CD14-positive monocyte (primary cell): ENCODE measurements at regions not wholly inside any gene's neighbourhood (a gene's known extent, or its start where the extent isn't known, plus 50 kb on each side); places are given as distances from the start of the nearest gene placed in this dataset.

ENCODE experiments used
- DNase-seq, 3 donors: peaks; one replicate each; pipeline ENCODE4 v3.0.0-alpha.2; 2011 to 2022
- H2AFZ ChIP-seq: 2 replicates; pipeline ENCODE4 v1.6.0; 2012; ENCODE audit warnings: mild to moderate bottlenecking, low read depth, low read length, inconsistent platforms; ENCODE audit not compliant: insufficient read depth, poor library complexity, severe bottlenecking
- H3K27ac ChIP-seq, 2 donors: 1 replicate in 1 of 2; 2 replicates in 1 of 2; pipeline ENCODE4 v1.5.1; 2012 to 2013; ENCODE audit warnings: low read length in 2 of 2, control low read depth in 1 of 2, inconsistent platforms in 1 of 2, low read depth in 1 of 2, mild to moderate bottlenecking in 1 of 2
- H3K27me3 ChIP-seq, 2 donors: one replicate each; pipeline versions ENCODE4 v1.6.0 to v1.6.1; 2011 to 2013; ENCODE audit warnings: low read length in 2 of 2; ENCODE audit not compliant: control insufficient read depth in 2 of 2, insufficient read depth in 2 of 2
- H3K36me3 ChIP-seq, 2 donors: replicated peaks in 1 of 2; 1 replicate in 1 of 2; 2 replicates in 1 of 2; pipeline versions ENCODE4 v1.5.1 to v1.6.1; 2012 to 2013; ENCODE audit warnings: low read length in 2 of 2, control low read depth in 1 of 2, inconsistent platforms in 1 of 2, mild to moderate bottlenecking in 1 of 2; ENCODE audit not compliant: insufficient read depth in 2 of 2, control insufficient read depth in 1 of 2
- H3K4me1 ChIP-seq, 2 donors: 1 replicate in 1 of 2; 2 replicates in 1 of 2; pipeline versions ENCODE4 v1.5.1 to v1.6.1; 2012 to 2013; ENCODE audit warnings: low read length in 2 of 2, control low read depth in 1 of 2, inconsistent platforms in 1 of 2, mild to moderate bottlenecking in 1 of 2, moderate library complexity in 1 of 2; ENCODE audit not compliant: insufficient read depth in 2 of 2, control insufficient read depth in 1 of 2
- H3K4me2 ChIP-seq: replicated peaks from 2 replicates; pipeline ENCODE3; 2012; ENCODE audit warnings: low read length, moderate library complexity, mild to moderate bottlenecking; ENCODE audit not compliant: poor library complexity, severe bottlenecking; ENCODE audit errors: extremely low read depth
- H3K4me3 ChIP-seq, 3 experiments: fragments of 200-600 bp in 1 of 3; sonication (generic) in 1 of 3; replicated peaks in 1 of 3; 1 replicate in 2 of 3; 2 replicates in 1 of 3; pipeline ENCODE4 v1.5.1; 2011 to 2013; ENCODE audit warnings: low read length in 3 of 3, mild to moderate bottlenecking in 3 of 3, control low read depth in 2 of 3, low read depth in 2 of 3, inconsistent platforms in 1 of 3, moderate library complexity in 1 of 3
- H3K79me2 ChIP-seq: 2 replicates; pipeline ENCODE4 v1.6.0; 2012; ENCODE audit warnings: mild to moderate bottlenecking, control low read depth, inconsistent platforms, low read length, moderate library complexity; ENCODE audit not compliant: insufficient read depth
- H3K9ac ChIP-seq: 2 replicates; pipeline ENCODE4 v1.6.0; 2017; ENCODE audit warnings: low read length, mild to moderate bottlenecking; ENCODE audit not compliant: insufficient read depth, poor library complexity, severe bottlenecking
- H3K9me3 ChIP-seq, 2 donors: replicated peaks in 1 of 2; 1 replicate in 1 of 2; 2 replicates in 1 of 2; pipeline versions ENCODE4 v1.5.1 to v1.6.1; 2012 to 2013; ENCODE audit warnings: low read length in 2 of 2, control low read depth in 1 of 2; ENCODE audit not compliant: control insufficient read depth in 1 of 2, insufficient read depth in 1 of 2
- H4K20me1 ChIP-seq: 2 replicates; pipeline ENCODE4 v1.6.0; 2012; ENCODE audit warnings: mild to moderate bottlenecking, low read length, control low read depth, moderate library complexity; ENCODE audit not compliant: insufficient read depth
- H3K27ac Mint-ChIP-seq, 7 donors: one replicate each; pipeline ENCODE4 v1.8.0; 2020; ENCODE audit warnings: mild to moderate bottlenecking in 7 of 7, mixed read lengths in 7 of 7, moderate library complexity in 6 of 7, inconsistent platforms in 2 of 7
- H3K27me3 Mint-ChIP-seq, 3 donors: one replicate each; pipeline ENCODE4 v1.8.0; 2021 to 2022; ENCODE audit warnings: low read depth in 3 of 3, mild to moderate bottlenecking in 3 of 3, mixed read lengths in 3 of 3, moderate library complexity in 3 of 3, inconsistent platforms in 1 of 3
- H3K36me3 Mint-ChIP-seq, 2 donors: one replicate each; pipeline ENCODE4 v1.8.0; 2020; ENCODE audit warnings: mixed read lengths in 2 of 2, inconsistent platforms in 1 of 2, mild to moderate bottlenecking in 1 of 2
- H3K4me1 Mint-ChIP-seq: one replicate; pipeline ENCODE4 v1.8.0; 2020; ENCODE audit warnings: mild to moderate bottlenecking, mixed read lengths
- H3K4me3 Mint-ChIP-seq, 2 donors: one replicate each; pipeline ENCODE4 v1.8.0; 2020; ENCODE audit warnings: mild to moderate bottlenecking in 2 of 2, mixed read lengths in 2 of 2, moderate library complexity in 1 of 2
- H3K9me3 Mint-ChIP-seq, 7 donors: one replicate each; pipeline ENCODE4 v1.8.0; 2020 to 2022; ENCODE audit warnings: mixed read lengths in 7 of 7, mild to moderate bottlenecking in 6 of 7, moderate library complexity in 6 of 7, inconsistent platforms in 2 of 7
- CTCF ChIP-seq: fragments of 200-600 bp; IDR thresholded peaks from one replicate; pipeline ENCODE4 v1.8.0; 2022; ENCODE audit warnings: antibody characterized with exemption, mild to moderate bottlenecking
- WGBS: methylation state at CpG from one replicate; pipeline ENCODE4 v1.1.5; 2013; ENCODE audit warnings: missing lambda C conversion rate; ENCODE audit not compliant: insufficient coverage; 5-methylcytosine and 5-hydroxymethylcytosine counted together
- intact Hi-C, 2 donors: fragments of 100-400 bp; cut with micrococcal nuclease; formaldehyde crosslinking; loops; one replicate each; pipeline versions ENCODE4 v1.15.0 to v1.15.1; 2023

- H3K27ac ChIP-seq: no peak overlapping the region
- no peaks in the 10 kb centered on the region for H3K36me3 ChIP-seq
- Mint-ChIP-seq H3K36me3 (no peaks in the 10 kb centered on the region), H3K27me3 (peaks cover 0 to 6% (median 4%) of the 10 kb centered on the region in 3 donors), H3K9me3 (peaks cover 0 to 11% (median 8%) of the 10 kb centered on the region in 7 donors), H3K4me1 (no peaks in the 10 kb centered on the region), H3K27ac (no peak overlapping the region), H3K4me3 (no peak overlapping the region)
- TF ChIP-seq CTCF: no peak
- no peaks in the 10 kb centered on the region for H3K79me2 ChIP-seq
- H2AFZ ChIP-seq: no peak overlapping the region
- no peaks in the 10 kb centered on the region for H3K4me1 ChIP-seq
- intact Hi-C loops: no loop called here
- DNase-seq: no peak
- no peak overlapping the region for H3K4me3 ChIP-seq
- peaks cover 0 to 6% of the 10 kb centered on the region in 2 donors for H3K9me3 ChIP-seq
- no peak overlapping the region for H3K4me2 ChIP-seq
- no peak overlapping the region for H3K9ac ChIP-seq
- H4K20me1 ChIP-seq: no peaks in the 10 kb centered on the region
- 85% methylated on average over 1 of the region's 6 CpGs for WGBS
- H3K27me3 ChIP-seq: no peaks in the 10 kb centered on the region
Observed at GRCh38 chr20:10731190-10731965, 57.6 kb upstream of the JAG1 start.

GRCh38 chr20:10733122-10733521, 59.3 kb upstream of the JAG1 start:
- H3K27ac Mint-ChIP-seq: no peak overlapping the region
- no peak overlapping the region for H3K4me3 Mint-ChIP-seq
- no peaks in the 10 kb centered on the region for H3K36me3 Mint-ChIP-seq
- H3K36me3 ChIP-seq: no peaks in the 10 kb centered on the region
- no CpG with 5 or more reads among the region's 1 CpG for WGBS
- no peaks in the 10 kb centered on the region for H4K20me1 ChIP-seq
- no peak overlapping the region for H3K4me2 ChIP-seq
- peaks cover 0 to 6% of the 10 kb centered on the region in 2 donors for H3K9me3 ChIP-seq
- no peak overlapping the region for H2AFZ ChIP-seq
- TF ChIP-seq CTCF: no peak
- H3K9ac ChIP-seq: no peak overlapping the region
- H3K9me3 Mint-ChIP-seq: peaks cover 0 to 11% (median 2%) of the 10 kb centered on the region in 7 donors
- no peaks in the 10 kb centered on the region for H3K79me2 ChIP-seq
- no peak overlapping the region for H3K4me3 ChIP-seq
- H3K27me3 Mint-ChIP-seq: peaks cover 0 to 1% (median 0%) of the 10 kb centered on the region in 3 donors
- intact Hi-C loops: no loop called here
- H3K27me3 ChIP-seq: no peaks in the 10 kb centered on the region
- H3K27ac ChIP-seq: no peak overlapping the region
- DNase-seq: no peak
- no peaks in the 10 kb centered on the region for H3K4me1 ChIP-seq
- H3K4me1 Mint-ChIP-seq: no peaks in the 10 kb centered on the region
